Iris pigment epithelial cell (primary cell): ENCODE measurements at regions not wholly inside any gene's neighbourhood (a gene's known extent, or its start where the extent isn't known, plus 50 kb on each side); places are given as distances from the start of the nearest gene placed in this dataset.
A peak's percentile ranks its signal among the peaks of the same experiment; 100 is the strongest.
"Not testable (repeated sequence)": the region's sequence is repeated elsewhere in the genome, so short reads cannot be mapped to it uniquely, and the experiment has no call there.

Experiments used
- DNase-seq: peaks from one replicate; pipeline ENCODE4 v3.0.0-alpha.2; 2011; ENCODE audit warnings: low read depth

DNA sequence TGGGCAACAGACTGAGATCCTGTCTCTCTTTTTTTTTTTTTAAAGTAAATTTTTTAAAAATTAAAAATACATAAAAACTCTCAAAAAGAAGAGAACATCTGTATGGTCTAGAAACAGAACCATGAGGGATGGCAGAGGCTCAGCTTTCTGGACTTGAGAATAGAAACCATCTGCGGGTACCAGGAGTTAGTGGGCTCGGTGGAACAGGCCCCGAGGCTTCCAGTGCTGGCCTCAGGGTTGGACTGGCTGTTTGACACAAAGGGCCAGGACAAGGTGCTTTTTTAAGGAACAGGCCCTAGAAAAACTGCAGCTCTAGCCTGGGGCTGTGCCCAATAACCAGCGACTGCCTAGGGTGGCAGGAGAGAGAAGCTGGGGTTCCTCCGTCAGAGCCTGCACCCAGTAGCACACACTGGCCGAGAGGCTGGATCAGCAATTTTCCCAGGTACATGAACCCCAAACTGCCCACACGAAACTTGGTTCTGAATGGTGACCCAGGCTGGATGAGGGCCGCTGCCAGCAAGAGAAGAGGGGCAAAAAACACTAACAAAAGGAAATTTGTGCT lies 131.0 kb upstream of the OLIG3 start:
- no peak for DNase-seq

DNA sequence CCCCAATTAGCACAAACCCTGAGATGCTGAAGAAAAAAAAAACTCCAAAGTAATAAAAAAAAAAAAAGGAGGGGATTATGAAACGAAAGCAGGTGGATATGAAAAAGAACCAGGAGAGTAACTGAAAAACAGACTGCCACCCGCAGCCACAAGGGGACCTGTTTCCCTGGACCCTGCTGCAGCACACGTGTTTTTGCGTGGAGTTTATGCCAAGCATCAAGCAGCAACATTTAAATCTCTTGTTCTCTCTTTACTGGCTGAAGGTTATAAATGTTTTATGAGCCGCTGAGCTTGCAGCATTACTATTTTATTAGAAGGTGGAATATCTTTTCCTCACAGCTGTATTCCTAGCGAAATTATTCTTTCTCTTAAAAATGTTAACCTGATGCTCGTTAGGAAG lies 131.6 kb upstream of the OLIG3 start:
- DNase-seq, result no peak

- DNase-seq, result no peak
These were observed 136.5 kb upstream of the OLIG3 start for GRCh38 chr6:137630666-137631065.

DNA sequence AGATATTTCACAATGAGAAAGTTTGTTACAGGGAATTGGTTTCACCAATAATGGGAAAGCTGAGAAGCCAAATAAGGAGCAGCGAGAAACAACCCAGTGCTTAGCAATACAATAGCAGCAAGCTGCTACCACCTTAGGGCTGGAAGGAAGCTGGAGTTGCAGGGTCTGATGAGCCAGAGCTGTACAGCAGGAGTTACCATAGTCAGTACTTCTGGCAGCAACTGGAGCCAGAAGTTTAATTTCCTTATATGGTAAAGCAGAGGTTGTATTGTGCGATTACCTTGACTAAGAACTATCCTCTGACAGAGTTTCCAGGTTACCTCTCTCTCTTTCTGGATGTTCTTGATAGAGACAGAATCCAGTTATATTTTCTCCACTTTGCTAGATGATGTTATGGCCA lies 137.1 kb upstream of the OLIG3 start:
- no peak for DNase-seq

- DNase-seq, result not testable (repeated sequence)
These were observed 140.0 kb upstream of the OLIG3 start for GRCh38 chr6:137634177-137634576.

- DNase-seq, result peak; percentile 99
These were observed 142.9 kb upstream of the OLIG3 start for GRCh38 chr6:137637121-137637520.

GRCh38 chr6:137638926-137639706 lies 144.9 kb upstream of the OLIG3 start:
- peak; percentile 44 for DNase-seq

DNA sequence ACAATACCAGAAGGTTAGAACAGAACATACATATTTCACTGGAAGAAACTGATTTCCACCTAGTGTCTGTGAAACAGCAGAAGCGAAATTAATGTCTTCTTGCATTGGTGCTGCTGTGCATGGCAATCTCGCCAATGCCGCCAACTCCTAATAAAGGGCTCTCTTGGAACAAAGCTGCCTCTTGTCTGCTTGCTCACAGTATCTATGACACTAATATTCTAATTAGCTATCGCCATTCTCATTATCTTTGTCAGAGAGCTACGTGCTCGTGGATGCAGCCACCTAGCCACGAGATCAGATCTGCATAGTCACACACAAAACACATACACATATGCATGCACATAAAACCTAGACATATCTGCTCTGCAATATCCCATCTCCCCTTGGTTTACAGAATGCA lies 145.9 kb upstream of the OLIG3 start:
- DNase-seq, result no peak

GRCh38 chr6:137641474-137642077 lies 147.4 kb upstream of the OLIG3 start:
- DNase-seq, result peak; percentile 77

GRCh38 chr6:137643210-137643609 lies 149.0 kb upstream of the OLIG3 start:
- DNase-seq, result not testable (repeated sequence)

DNA sequence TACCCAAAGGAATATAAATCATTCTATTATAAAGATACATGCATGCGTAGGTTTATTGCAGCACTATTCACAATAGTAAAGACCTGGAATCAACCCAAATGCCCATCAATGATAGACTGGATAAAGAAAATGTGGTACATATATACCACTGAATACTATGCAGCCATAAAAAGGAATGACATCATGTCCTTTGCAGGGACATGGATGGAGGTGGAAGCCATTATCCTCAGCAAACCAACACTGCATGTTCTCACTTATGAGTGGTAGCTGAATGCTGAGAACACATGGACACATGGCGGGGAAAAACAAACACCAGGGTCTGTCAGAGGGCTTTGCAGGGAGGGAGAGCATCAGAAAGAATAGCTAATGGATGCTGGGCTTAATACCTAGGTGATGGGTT lies 149.4 kb upstream of the OLIG3 start:
- not testable (repeated sequence) for DNase-seq

DNA sequence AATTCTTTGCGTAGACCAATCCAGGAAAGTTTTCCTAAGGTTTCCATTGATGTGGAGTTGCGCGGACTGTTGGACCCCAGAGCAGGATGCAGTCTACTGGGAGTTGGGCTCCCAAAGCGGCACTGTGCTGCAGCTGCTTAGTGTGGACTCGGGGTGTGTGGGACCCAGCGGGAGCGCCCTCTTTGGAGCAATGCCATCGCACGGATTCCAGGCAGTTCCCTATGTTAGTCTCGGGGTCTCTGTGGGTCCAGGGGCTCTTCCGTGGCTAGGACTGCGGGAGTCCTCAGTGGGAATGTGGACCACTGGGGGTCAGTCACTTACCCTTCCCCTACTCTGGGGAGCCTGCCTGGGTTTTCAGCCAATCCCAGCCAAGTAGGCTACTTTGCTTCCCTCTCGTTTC lies 151.7 kb upstream of the OLIG3 start:
- no peak for DNase-seq

GRCh38 chr6:137646484-137646883 lies 152.3 kb upstream of the OLIG3 start:
- no peak for DNase-seq

- DNase-seq, result peak; percentile 10
These were observed 153.7 kb upstream of the OLIG3 start for GRCh38 chr6:137647762-137648447.

DNA sequence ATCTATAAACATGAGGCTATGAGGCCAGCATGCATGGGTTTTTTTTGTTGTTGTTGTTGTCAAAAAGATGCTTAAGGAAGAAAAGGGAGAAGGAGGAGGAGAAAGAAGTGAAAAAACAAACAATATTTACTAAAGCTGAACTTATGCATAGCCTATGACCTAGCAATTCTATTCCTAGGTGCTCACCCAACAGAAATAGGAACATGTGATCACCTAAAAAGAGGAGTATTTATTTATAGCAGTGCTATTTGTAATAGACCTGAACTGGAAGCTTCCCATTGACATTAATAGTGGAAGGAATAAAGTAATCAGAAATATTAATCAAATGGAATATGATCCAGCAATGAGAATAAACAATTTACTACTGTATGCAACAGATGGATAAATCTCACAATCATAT lies 156.5 kb upstream of the OLIG3 start:
- no peak for DNase-seq

GRCh38 chr6:137651178-137651577 lies 157.0 kb upstream of the OLIG3 start:
- no peak for DNase-seq

GRCh38 chr6:137651591-137652335 lies 157.6 kb upstream of the OLIG3 start:
- no peak for DNase-seq

GRCh38 chr6:137652961-137653705 lies 158.9 kb upstream of the OLIG3 start:
- DNase-seq, result no peak

DNA sequence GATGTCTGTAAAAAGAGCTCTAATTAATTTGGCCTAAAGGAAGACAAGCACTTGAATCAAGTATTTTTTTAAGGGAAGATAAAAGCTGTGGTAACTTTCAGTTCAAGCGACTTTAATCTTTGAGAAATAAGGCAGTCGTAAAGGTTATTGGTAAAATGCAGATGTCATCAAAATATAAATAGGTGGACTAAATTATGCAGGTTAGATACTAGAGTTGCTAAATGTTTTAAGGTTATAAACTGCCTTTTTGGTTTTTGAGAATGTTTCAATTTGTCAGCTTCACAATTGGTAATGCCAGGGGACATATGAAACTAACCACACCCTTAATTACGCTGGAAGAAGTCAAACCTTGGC lies 159.5 kb upstream of the OLIG3 start:
- DNase-seq, result no peak

DNA sequence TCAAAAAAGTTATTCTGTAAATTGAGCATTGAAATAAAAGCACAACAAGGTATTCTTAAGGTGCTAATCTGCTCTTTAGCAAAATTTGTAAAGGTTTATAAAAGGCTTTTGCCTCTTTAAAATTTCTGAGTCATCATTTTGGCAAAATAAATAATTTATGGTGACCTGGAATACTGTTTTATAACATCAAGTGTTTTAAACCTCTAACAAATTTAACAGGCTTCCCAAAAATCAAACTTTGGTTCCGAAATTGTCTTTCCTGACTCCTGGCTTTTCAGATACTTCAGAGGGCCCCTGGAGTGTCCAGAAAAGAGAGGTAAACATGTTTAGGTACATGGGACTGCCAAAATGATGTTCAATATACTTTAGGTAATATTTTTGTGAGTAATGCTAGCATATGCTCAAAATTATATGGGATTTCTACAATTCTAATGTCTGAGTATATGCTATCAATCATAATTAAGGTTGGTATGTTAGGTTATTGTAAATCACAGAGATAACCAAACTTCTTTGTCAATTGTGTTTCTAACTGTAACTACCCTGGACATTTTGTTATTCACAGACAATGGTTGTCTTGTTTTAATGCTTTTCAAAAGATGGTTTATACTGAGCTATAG lies 160.3 kb upstream of the OLIG3 start:
- DNase-seq, result no peak

- DNase-seq, result no peak
These were observed 161.1 kb upstream of the OLIG3 start for GRCh38 chr6:137655291-137655690.
